GM21526 (cell line): ENCODE measurements at regions not wholly inside any gene's neighbourhood (a gene's known extent, or its start where the extent isn't known, plus 50 kb on each side); places are given as distances from the start of the nearest gene placed in this dataset.
"Not testable (repeated sequence)": the region's sequence is repeated elsewhere in the genome, so short reads cannot be mapped to it uniquely, and the experiment has no call there.

Experiments
- ATAC-seq: cut with Tn5 transposase; IDR thresholded peaks from one replicate; pipeline ENCODE4 v1.9.1; 2021; ENCODE audit warnings: moderate library complexity; ENCODE audit not compliant: unreplicated experiment, low FRiP score

- peak; percentile 98 for ATAC-seq
Observed at GRCh38 chr12:75944097-75944904, 87.3 kb downstream of the PHLDA1 start.

- ATAC-seq, result no peak
Observed at GRCh38 chr12:75943730-75944096, 87.9 kb downstream of the PHLDA1 start.

GRCh38 chr12:75941661-75942060, 89.9 kb downstream of the PHLDA1 start:
- ATAC-seq, result not testable (repeated sequence)

- no peak for ATAC-seq
Observed at GRCh38 chr12:75939016-75939642, 92.4 kb downstream of the PHLDA1 start.

GRCh38 chr12:75938189-75938588, 93.4 kb downstream of the PHLDA1 start:
- ATAC-seq, result no peak

- no peak for ATAC-seq
Observed at GRCh38 chr12:75937486-75937885, 94.1 kb downstream of the PHLDA1 start.

GRCh38 chr12:75936515-75937440, 94.8 kb downstream of the PHLDA1 start:
- no peak for ATAC-seq

GRCh38 chr12:75935539-75936242, 95.9 kb downstream of the PHLDA1 start:
- no peak for ATAC-seq

- no peak for ATAC-seq
Observed at GRCh38 chr12:75933101-75933500, 98.5 kb downstream of the PHLDA1 start.

GRCh38 chr12:75932241-75932640, 99.3 kb downstream of the PHLDA1 start:
- no peak for ATAC-seq

- no peak for ATAC-seq
Observed at GRCh38 chr12:75923964-75924666, 107.5 kb downstream of the PHLDA1 start.

- ATAC-seq, result no peak
Observed at GRCh38 chr12:75922944-75923642, 108.5 kb downstream of the PHLDA1 start.

- no peak for ATAC-seq
Observed at GRCh38 chr12:75921622-75922289, 109.8 kb downstream of the PHLDA1 start.

- no peak for ATAC-seq
Observed at GRCh38 chr12:75917715-75918114, 113.9 kb downstream of the PHLDA1 start.

- ATAC-seq, result peak; percentile 63
Observed at GRCh38 chr12:75917083-75917482, 114.5 kb downstream of the PHLDA1 start.

- ATAC-seq, result no peak
Observed at GRCh38 chr12:75913502-75914351, 117.8 kb downstream of the PHLDA1 start.

- ATAC-seq, result no peak
Observed at GRCh38 chr12:75909714-75910656, 121.6 kb downstream of the PHLDA1 start.
